B cell (primary cell): ENCODE measurements at regions not wholly inside any gene's neighbourhood (a gene's known extent, or its start where the extent isn't known, plus 50 kb on each side); places are given as distances from the start of the nearest gene placed in this dataset.

ENCODE experiments used
- CTCF ChIP-seq: fragments of 200-600 bp; IDR thresholded peaks from one replicate; pipeline ENCODE4 v1.8.0; 2022; ENCODE audit warnings: antibody characterized with exemption, mild to moderate bottlenecking
- EZH2 ChIP-seq: IDR thresholded peaks from 2 replicates; pipeline ENCODE4 v1.6.1; 2012; ENCODE audit warnings: borderline replicate concordance, low read depth, mild to moderate bottlenecking, moderate library complexity, low read length; ENCODE audit not compliant: insufficient read depth, poor library complexity, severe bottlenecking

GRCh38 chr4:183789657-183790056, 115.5 kb upstream of the STOX2 start:
- TF ChIP-seq CTCF (no peak), EZH2 (no peak)
